ENCODE measurements at regions not wholly inside any gene's neighbourhood (a gene's known extent, or its start where the extent isn't known, plus 50 kb on each side); places are given as distances from the start of the nearest gene placed in this dataset.

GRCh38 chr18:79611040-79611681 lies 68.4 kb upstream of the CTDP1 start:
- Mint-ChIP-seq H3K36me3 (no peaks in the 10 kb centered on the region), H3K27ac (no peak overlapping the region), H3K4me3 (no peak overlapping the region), H3K4me1 (no peaks in the 10 kb centered on the region), H3K9me3 (no peaks in the 10 kb centered on the region), H3K27me3 (ENCODE audit: low read depth in 2 of 2) (peaks cover 0 to 7% of the 10 kb centered on the region in 2 donors)
- no peak for ATAC-seq
- 93% methylated on average over 20 of the region's 20 CpGs for WGBS (ENCODE audit: insufficient coverage)
- Histone ChIP-seq H3K4me1 (ENCODE audit: control insufficient read depth, insufficient read depth, low read length) (no peaks in the 10 kb centered on the region), H3K27me3 (ENCODE audit: control insufficient read depth, insufficient read depth, low read length) (no peaks in the 10 kb centered on the region), H3K4me3 (ENCODE audit: low read length) (no peak overlapping the region), H3K27ac (ENCODE audit: low read length) (no peak overlapping the region), H3K9me3 (ENCODE audit: control insufficient read depth, insufficient read depth, low read length) (no peaks in the 10 kb centered on the region), H3K36me3 (ENCODE audit: control insufficient read depth, insufficient read depth, low read length) (no peaks in the 10 kb centered on the region)
- DNase-seq: no peak
- intact Hi-C loops (cut with micrococcal nuclease): no loop called here
- TF ChIP-seq, protein P1, sequence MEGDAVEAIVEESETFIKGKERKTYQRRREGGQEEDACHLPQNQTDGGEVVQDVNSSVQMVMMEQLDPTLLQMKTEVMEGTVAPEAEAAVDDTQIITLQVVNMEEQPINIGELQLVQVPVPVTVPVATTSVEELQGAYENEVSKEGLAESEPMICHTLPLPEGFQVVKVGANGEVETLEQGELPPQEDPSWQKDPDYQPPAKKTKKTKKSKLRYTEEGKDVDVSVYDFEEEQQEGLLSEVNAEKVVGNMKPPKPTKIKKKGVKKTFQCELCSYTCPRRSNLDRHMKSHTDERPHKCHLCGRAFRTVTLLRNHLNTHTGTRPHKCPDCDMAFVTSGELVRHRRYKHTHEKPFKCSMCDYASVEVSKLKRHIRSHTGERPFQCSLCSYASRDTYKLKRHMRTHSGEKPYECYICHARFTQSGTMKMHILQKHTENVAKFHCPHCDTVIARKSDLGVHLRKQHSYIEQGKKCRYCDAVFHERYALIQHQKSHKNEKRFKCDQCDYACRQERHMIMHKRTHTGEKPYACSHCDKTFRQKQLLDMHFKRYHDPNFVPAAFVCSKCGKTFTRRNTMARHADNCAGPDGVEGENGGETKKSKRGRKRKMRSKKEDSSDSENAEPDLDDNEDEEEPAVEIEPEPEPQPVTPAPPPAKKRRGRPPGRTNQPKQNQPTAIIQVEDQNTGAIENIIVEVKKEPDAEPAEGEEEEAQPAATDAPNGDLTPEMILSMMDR (IDR thresholded peaks at IDR 0.05): no peak

GRCh38 chr18:79612291-79613108 lies 67.1 kb upstream of the CTDP1 start:
- Mint-ChIP-seq H3K4me3 (no peak overlapping the region), H3K4me1 (no peaks in the 10 kb centered on the region), H3K27me3 (ENCODE audit: low read depth in 2 of 2) (peaks cover 0 to 5% of the 10 kb centered on the region in 2 donors), H3K36me3 (no peaks in the 10 kb centered on the region), H3K9me3 (no peaks in the 10 kb centered on the region), H3K27ac (no peak overlapping the region)
- Histone ChIP-seq H3K27ac (ENCODE audit: low read length) (no peak overlapping the region), H3K36me3 (ENCODE audit: control insufficient read depth, insufficient read depth, low read length) (no peaks in the 10 kb centered on the region), H3K4me3 (ENCODE audit: low read length) (no peak overlapping the region), H3K9me3 (ENCODE audit: control insufficient read depth, insufficient read depth, low read length) (no peaks in the 10 kb centered on the region), H3K27me3 (ENCODE audit: control insufficient read depth, insufficient read depth, low read length) (peaks cover 5% of the 10 kb centered on the region), H3K4me1 (ENCODE audit: control insufficient read depth, insufficient read depth, low read length) (peaks cover 6% of the 10 kb centered on the region)
- whole genome bisulfite sequencing (ENCODE audit: insufficient coverage): 94% methylated on average over 26 of the region's 27 CpGs
- TF ChIP-seq, protein P1 (IDR thresholded peaks at IDR 0.05): no peak
- ATAC-seq (no peak), DNase-seq (no peak)
- intact Hi-C loops (cut with micrococcal nuclease): no loop called here

DNA sequence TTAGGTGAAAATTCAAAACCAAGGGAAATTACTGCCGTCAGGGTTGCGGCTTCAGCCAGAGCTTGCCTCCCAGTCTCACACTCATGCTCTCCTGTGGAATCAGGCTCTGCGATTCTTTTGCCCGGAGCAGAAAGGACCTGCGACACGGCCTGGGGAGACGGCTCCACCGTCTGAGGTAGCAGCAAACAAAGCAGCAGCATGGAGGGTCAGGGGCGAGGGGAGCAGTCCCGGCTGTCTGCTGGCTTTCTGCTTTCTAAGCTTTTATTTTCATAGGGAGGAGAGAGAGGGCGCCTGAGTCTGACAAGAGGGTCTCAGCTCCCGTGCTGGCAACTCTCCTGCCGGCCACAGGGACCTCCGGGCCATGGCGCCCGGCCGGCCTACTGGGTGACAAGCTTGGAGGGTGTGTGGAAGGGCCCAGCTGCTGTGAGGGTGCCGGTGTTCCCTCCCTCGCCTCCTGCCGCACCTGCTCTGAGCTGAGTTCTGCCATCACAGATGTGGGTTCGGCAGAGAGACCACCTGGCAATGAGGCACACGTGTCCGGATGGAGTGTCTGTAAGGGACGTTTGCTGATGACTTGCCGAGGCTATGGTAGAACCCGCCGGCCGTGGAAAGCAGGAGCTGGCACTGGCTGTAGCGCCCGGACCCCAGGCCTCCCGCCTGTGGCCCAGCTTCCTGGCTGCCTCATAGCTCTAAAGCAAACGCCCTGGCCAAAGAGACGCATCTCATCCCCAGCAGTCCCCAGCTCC lies 66.2 kb upstream of the CTDP1 start:
- H3K36me3 ChIP-seq (ENCODE audit: control insufficient read depth, insufficient read depth, low read length): no peaks in the 10 kb centered on the region
- H3K27me3 ChIP-seq (ENCODE audit: control insufficient read depth, insufficient read depth, low read length): peaks cover 5% of the 10 kb centered on the region
- Mint-ChIP-seq H3K27ac (no peak overlapping the region), H3K36me3 (no peaks in the 10 kb centered on the region), H3K27me3 (ENCODE audit: low read depth in 2 of 2) (peaks cover 0 to 5% of the 10 kb centered on the region in 2 donors), H3K9me3 (no peaks in the 10 kb centered on the region), H3K4me1 (no peaks in the 10 kb centered on the region), H3K4me3 (no peak overlapping the region)
- H3K4me1 ChIP-seq (ENCODE audit: control insufficient read depth, insufficient read depth, low read length): peaks cover 6% of the 10 kb centered on the region
- H3K9me3 ChIP-seq (ENCODE audit: control insufficient read depth, insufficient read depth, low read length): no peaks in the 10 kb centered on the region
- no peak for DNase-seq
- H3K27ac ChIP-seq (ENCODE audit: low read length): no peak overlapping the region
- intact Hi-C loops (cut with micrococcal nuclease): no loop called here
- 82% methylated on average over 33 of the region's 33 CpGs for WGBS (ENCODE audit: insufficient coverage)
- TF ChIP-seq, protein P1 (IDR thresholded peaks at IDR 0.05): no peak
- H3K4me3 ChIP-seq (ENCODE audit: low read length): no peak overlapping the region
- ATAC-seq: no peak

Data from natural killer cell (primary cell).